B cell (primary cell): ENCODE measurements at regions not wholly inside any gene's neighbourhood (a gene's known extent, or its start where the extent isn't known, plus 50 kb on each side); places are given as distances from the start of the nearest gene placed in this dataset.

Experiments used
- ATAC-seq: fragments of 200-7000 bp; cut with Tn5 transposase; one replicate; pipeline ENCODE4 v1.10.0; 2021; ENCODE audit warnings: low read depth, mild to moderate bottlenecking, moderate number of reproducible peaks, moderate library complexity
- CTCF ChIA-PET: fragments of 350-600 bp; sonication (Branson Sonifier 250); formaldehyde crosslinking; loops from one replicate; lab custom pipeline; 2021; ENCODE audit warnings: antibody characterized with exemption, inconsistent platforms; lab: Charles Lee
- POLR2A ChIA-PET: fragments of 350-600 bp; sonication (Branson Sonifier 250); formaldehyde crosslinking; loops from one replicate; lab custom pipeline; 2021; ENCODE audit warnings: antibody characterized with exemption; lab: Charles Lee
- DNase-seq: peaks from one replicate; pipeline ENCODE4 v3.0.0; 2013
- H2AFZ ChIP-seq: 2 replicates; pipeline ENCODE4 v1.6.1; 2012; ENCODE audit warnings: mild to moderate bottlenecking, low read depth, low read length; ENCODE audit not compliant: insufficient read depth, poor library complexity, severe bottlenecking
- H3K27ac ChIP-seq, 2 donors: 1 replicate in 1 of 2; 2 replicates in 1 of 2; pipeline ENCODE4 v1.5.1; 2012 to 2013; ENCODE audit warnings: low read length in 2 of 2, mild to moderate bottlenecking in 2 of 2, moderate library complexity in 1 of 2
- H3K27me3 ChIP-seq, 4 experiments: fragments of 200-600 bp in 1 of 4; sonication (generic) in 1 of 4; replicated peaks in 1 of 4; 1 replicate in 2 of 4; 2 replicates in 2 of 4; pipeline versions ENCODE4 v1.6.1 to v1.7.0; 2013 to 2016; ENCODE audit warnings: low read length in 3 of 4, mild to moderate bottlenecking in 2 of 4, mixed read lengths in 1 of 4, moderate library complexity in 1 of 4; ENCODE audit not compliant: insufficient read depth in 4 of 4, control insufficient read depth in 3 of 4; ENCODE audit errors: control extremely low read depth in 1 of 4
- H3K36me3 ChIP-seq, 2 experiments: replicated peaks in 1 of 2; 1 replicate in 1 of 2; 2 replicates in 1 of 2; pipeline versions ENCODE4 v1.6.1 to v1.7.1; 2013; ENCODE audit warnings: low read length in 1 of 2; ENCODE audit not compliant: insufficient read depth in 2 of 2, control insufficient read depth in 1 of 2; ENCODE audit errors: control extremely low read depth in 1 of 2, extremely low read depth in 1 of 2
- H3K4me1 ChIP-seq, 2 donors: fragments of 200-600 bp in 1 of 2; sonication (generic) in 1 of 2; 1 replicate in 1 of 2; 2 replicates in 1 of 2; pipeline versions ENCODE4 v1.5.1 to v1.6.1; 2013 to 2017; ENCODE audit warnings: low read length in 2 of 2; ENCODE audit not compliant: control insufficient read depth in 2 of 2, insufficient read depth in 2 of 2
- H3K4me2 ChIP-seq: replicated peaks from 2 replicates; pipeline ENCODE3; 2012; ENCODE audit warnings: mild to moderate bottlenecking, low read depth, low read length; ENCODE audit not compliant: poor library complexity, severe bottlenecking
- H3K4me3 ChIP-seq, 5 experiments: fragments of 200-600 bp in 1 of 5; sonication (generic) in 1 of 5; 1 replicate in 3 of 5; 2 replicates in 2 of 5; pipeline versions ENCODE4 v1.5.1 to v1.7.0; 2011 to 2016; ENCODE audit warnings: low read length in 4 of 5, mild to moderate bottlenecking in 4 of 5, low read depth in 2 of 5, control low read depth in 1 of 5, moderate library complexity in 1 of 5; ENCODE audit not compliant: insufficient read depth in 1 of 5; ENCODE audit errors: control extremely low read depth in 1 of 5, extremely low read depth in 1 of 5
- H3K79me2 ChIP-seq: fragments of 200-600 bp; sonication (generic); one replicate; pipeline ENCODE4 v1.6.0; 2016; ENCODE audit warnings: low read length; ENCODE audit not compliant: control insufficient read depth, insufficient read depth
- H3K9ac ChIP-seq: fragments of 200-600 bp; sonication (generic); 2 replicates; pipeline ENCODE4 v1.6.1; 2017; ENCODE audit warnings: mild to moderate bottlenecking, low read length, moderate library complexity
- H3K9me3 ChIP-seq, 3 donors: one replicate each; pipeline versions ENCODE4 v1.6.1 to v1.7.1; 2013; ENCODE audit warnings: low read length in 2 of 3; ENCODE audit not compliant: control insufficient read depth in 2 of 3, insufficient read depth in 1 of 3; ENCODE audit errors: control extremely low read depth in 1 of 3
- H4K20me1 ChIP-seq: 2 replicates; pipeline ENCODE4 v1.6.0; 2012; ENCODE audit warnings: mild to moderate bottlenecking, low read length; ENCODE audit not compliant: insufficient read depth, control insufficient read depth, poor library complexity, severe bottlenecking
- H3K27ac Mint-ChIP-seq: one replicate; pipeline ENCODE4 v1.8.0; 2021; ENCODE audit warnings: mixed read lengths
- H3K27me3 Mint-ChIP-seq: one replicate; pipeline ENCODE4 v1.8.0; 2021; ENCODE audit warnings: mixed read lengths
- H3K4me1 Mint-ChIP-seq: one replicate; pipeline ENCODE4 v1.8.0; 2021; ENCODE audit warnings: mixed read lengths
- H3K4me3 Mint-ChIP-seq: one replicate; pipeline ENCODE4 v1.8.0; 2021; ENCODE audit warnings: mixed read lengths
- H3K9me3 Mint-ChIP-seq: one replicate; pipeline ENCODE4 v1.8.0; 2022; ENCODE audit warnings: mixed read lengths; ENCODE audit not compliant: insufficient read depth
- EZH2 ChIP-seq: IDR thresholded peaks from 2 replicates; pipeline ENCODE4 v1.6.1; 2012; ENCODE audit warnings: borderline replicate concordance, low read depth, mild to moderate bottlenecking, moderate library complexity, low read length; ENCODE audit not compliant: insufficient read depth, poor library complexity, severe bottlenecking
- WGBS: methylation state at CpG from one replicate; pipeline ENCODE4 v1.1.5; 2013; ENCODE audit warnings: missing lambda C conversion rate; ENCODE audit not compliant: insufficient coverage; 5-methylcytosine and 5-hydroxymethylcytosine counted together
- intact Hi-C: fragments of 100-400 bp; cut with micrococcal nuclease; formaldehyde crosslinking; loops from one replicate; pipeline ENCODE4 v1.10.0; 2022
- TF ChIP-seq, protein P1 (sequence below): fragments of 200-600 bp; IDR thresholded peaks from one replicate; pipeline ENCODE4 v1.8.0; 2022; ENCODE audit warnings: antibody characterized with exemption, mild to moderate bottlenecking

DNA sequence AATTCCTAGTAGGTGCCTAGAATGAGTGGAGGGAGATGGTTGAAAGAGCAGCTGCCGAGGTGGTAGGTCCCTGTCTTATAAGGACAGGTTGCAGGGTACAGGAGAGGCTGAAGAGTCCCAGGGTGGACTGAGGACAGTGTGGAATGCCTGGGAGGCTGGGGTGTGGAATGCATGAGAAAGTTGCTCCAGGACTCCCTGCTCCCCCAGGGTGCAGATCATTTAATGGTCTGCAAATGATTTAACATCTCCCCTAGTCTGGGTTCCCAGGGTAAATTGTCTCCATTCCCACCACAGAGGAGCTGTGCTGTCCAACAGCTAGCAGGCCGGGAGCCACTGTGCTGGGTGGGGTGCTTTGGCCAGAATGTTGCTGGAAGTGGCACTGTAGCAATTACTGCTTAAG lies 76.0 kb downstream of the CD83 start:
- ChIA-PET CTCF (no interaction called here), POLR2A (no interaction called here)
- H3K4me3 ChIP-seq = no peak overlapping the region
- Mint-ChIP-seq H3K4me1 (no peaks in the 10 kb centered on the region), H3K27me3 (no peaks in the 10 kb centered on the region), H3K4me3 (no peak overlapping the region), H3K27ac (no peak overlapping the region), H3K9me3 (no peaks in the 10 kb centered on the region)
- H3K79me2 ChIP-seq = no peaks in the 10 kb centered on the region
- TF ChIP-seq EZH2 = no peak
- TF ChIP-seq, protein P1, sequence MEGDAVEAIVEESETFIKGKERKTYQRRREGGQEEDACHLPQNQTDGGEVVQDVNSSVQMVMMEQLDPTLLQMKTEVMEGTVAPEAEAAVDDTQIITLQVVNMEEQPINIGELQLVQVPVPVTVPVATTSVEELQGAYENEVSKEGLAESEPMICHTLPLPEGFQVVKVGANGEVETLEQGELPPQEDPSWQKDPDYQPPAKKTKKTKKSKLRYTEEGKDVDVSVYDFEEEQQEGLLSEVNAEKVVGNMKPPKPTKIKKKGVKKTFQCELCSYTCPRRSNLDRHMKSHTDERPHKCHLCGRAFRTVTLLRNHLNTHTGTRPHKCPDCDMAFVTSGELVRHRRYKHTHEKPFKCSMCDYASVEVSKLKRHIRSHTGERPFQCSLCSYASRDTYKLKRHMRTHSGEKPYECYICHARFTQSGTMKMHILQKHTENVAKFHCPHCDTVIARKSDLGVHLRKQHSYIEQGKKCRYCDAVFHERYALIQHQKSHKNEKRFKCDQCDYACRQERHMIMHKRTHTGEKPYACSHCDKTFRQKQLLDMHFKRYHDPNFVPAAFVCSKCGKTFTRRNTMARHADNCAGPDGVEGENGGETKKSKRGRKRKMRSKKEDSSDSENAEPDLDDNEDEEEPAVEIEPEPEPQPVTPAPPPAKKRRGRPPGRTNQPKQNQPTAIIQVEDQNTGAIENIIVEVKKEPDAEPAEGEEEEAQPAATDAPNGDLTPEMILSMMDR = no peak
- H3K27ac ChIP-seq = no peak overlapping the region
- H3K4me1 ChIP-seq = no peaks in the 10 kb centered on the region
- H3K4me2 ChIP-seq = no peak overlapping the region
- intact Hi-C loops = no loop called here
- DNase-seq (no peak), ATAC-seq (no peak)
- no peaks in the 10 kb centered on the region for H3K9me3 ChIP-seq
- H2AFZ ChIP-seq = no peak overlapping the region
- no peaks in the 10 kb centered on the region for H4K20me1 ChIP-seq
- H3K36me3 ChIP-seq = peaks cover 0 to 4% of the 10 kb centered on the region in 2 experiments
- H3K9ac ChIP-seq = no peak overlapping the region
- WGBS = 100% methylated on average over 1 of the region's 2 CpGs
- no peaks in the 10 kb centered on the region for H3K27me3 ChIP-seq

DNA sequence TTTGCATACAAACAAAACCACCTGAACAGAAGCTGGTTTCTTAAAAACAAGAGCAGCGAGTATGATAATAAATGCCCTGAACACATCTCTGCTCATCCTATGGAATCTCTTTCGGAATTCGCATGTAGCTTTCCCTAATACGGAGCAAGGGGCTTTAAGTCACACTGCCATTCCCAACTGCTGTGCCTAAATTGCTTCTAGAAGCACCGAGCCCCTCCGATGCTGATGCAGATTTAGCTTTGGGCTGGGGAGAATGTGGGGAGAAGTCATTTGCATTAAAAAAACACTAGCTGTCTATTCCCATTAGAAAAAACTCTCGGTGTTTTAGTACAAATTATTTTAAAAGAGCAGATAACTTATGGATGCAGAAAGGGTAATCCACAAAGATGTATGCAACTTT lies 76.9 kb downstream of the CD83 start:
- Histone ChIP-seq H3K4me1 (no peaks in the 10 kb centered on the region), H3K4me2 (no peak overlapping the region), H3K27ac (no peak overlapping the region), H3K9me3 (peaks cover 0 to 2% (median 0%) of the 10 kb centered on the region in 3 donors), H4K20me1 (no peaks in the 10 kb centered on the region), H3K9ac (no peak overlapping the region), H3K79me2 (no peaks in the 10 kb centered on the region), H3K4me3 (no peak overlapping the region), H3K36me3 (no peaks in the 10 kb centered on the region), H2AFZ (no peak overlapping the region), H3K27me3 (no peaks in the 10 kb centered on the region)
- whole genome bisulfite sequencing = 90% methylated on average over 3 of the region's 7 CpGs
- no peak for ATAC-seq
- ChIA-PET CTCF (no interaction called here), POLR2A (no interaction called here)
- DNase-seq = no peak
- Mint-ChIP-seq H3K4me1 (no peaks in the 10 kb centered on the region), H3K27ac (no peak overlapping the region), H3K4me3 (no peak overlapping the region), H3K27me3 (no peaks in the 10 kb centered on the region), H3K9me3 (no peaks in the 10 kb centered on the region)
- intact Hi-C loops = no loop called here
- no peak for TF ChIP-seq EZH2
- TF ChIP-seq, protein P1 = no peak
